GM12874 (cell line): ENCODE measurements at regions not wholly inside any gene's neighbourhood (a gene's known extent, or its start where the extent isn't known, plus 50 kb on each side); places are given as distances from the start of the nearest gene placed in this dataset.

ENCODE experiments used
- CTCF ChIP-seq: IDR thresholded peaks from 2 replicates; pipeline ENCODE4 v1.5.1; 2011; ENCODE audit warnings: low read depth, mild to moderate bottlenecking, control low read depth, low read length, moderate library complexity; ENCODE audit not compliant: insufficient read depth

- TF ChIP-seq CTCF, result no peak
Observed at GRCh38 chr18:78213361-78213994, 766.1 kb upstream of the SALL3 start.

DNA sequence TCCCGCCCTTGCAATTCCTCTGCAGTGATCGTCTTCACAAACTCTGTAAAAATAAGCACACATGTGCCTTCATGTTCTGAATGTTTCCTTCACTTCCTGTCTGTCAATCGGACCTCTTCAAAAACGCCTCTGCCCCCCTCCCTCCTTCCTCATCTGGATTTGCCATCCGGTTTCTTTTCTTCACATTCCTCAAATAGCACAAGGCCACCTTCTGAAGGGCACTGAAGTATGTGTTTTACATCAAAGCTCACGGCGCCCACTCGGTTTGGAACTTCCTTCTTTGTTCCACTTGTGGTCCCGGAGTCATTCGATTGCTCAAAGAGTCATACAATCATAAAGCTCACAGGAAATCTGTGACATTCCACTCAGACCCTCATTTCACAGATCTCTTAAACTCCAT is 758.1 kb upstream of the SALL3 start:
- no peak for TF ChIP-seq CTCF

- TF ChIP-seq CTCF, result no peak
Observed at GRCh38 chr18:78228974-78229373, 750.6 kb upstream of the SALL3 start.

DNA sequence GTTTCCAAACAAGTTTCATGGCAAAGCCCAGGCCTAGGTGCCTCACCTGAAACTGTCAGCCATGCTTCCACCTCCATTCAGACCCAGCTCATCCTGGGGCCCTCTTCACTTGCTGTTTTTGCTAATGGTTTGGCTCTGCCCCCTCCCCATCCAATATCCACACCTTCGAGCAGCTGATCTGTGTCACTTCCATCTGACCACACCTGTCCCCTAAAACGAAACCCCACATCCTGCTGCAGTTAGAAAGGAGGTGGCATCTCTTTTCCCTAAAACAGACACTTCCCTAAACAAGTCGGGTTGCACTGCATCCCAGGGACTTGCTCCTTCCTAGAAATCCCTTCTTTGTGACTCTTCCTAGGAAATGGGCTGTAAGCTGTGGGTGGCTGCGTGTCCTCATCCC is 748.7 kb upstream of the SALL3 start:
- no peak for TF ChIP-seq CTCF

DNA sequence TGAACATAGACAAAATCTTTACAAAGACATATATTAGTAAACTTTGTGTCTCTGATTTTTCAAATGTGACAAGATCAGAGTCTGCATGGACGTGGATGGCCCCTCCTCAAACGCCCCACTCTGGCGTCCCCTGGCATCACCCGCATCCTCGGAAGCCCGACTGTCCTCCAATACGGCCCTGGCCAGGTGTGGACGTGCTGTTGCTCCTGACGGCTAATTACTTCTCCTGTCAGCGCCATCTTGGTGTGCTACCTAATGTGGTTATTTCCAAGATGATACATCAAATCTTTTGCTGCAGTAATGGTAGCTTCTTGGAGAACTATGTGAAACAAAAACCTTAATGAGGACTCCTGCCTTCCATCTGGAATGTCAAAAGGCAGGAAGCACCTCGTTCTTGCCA is 747.4 kb upstream of the SALL3 start:
- TF ChIP-seq CTCF, result no peak

GRCh38 chr18:78237864-78238263 is 741.8 kb upstream of the SALL3 start:
- no peak for TF ChIP-seq CTCF

DNA sequence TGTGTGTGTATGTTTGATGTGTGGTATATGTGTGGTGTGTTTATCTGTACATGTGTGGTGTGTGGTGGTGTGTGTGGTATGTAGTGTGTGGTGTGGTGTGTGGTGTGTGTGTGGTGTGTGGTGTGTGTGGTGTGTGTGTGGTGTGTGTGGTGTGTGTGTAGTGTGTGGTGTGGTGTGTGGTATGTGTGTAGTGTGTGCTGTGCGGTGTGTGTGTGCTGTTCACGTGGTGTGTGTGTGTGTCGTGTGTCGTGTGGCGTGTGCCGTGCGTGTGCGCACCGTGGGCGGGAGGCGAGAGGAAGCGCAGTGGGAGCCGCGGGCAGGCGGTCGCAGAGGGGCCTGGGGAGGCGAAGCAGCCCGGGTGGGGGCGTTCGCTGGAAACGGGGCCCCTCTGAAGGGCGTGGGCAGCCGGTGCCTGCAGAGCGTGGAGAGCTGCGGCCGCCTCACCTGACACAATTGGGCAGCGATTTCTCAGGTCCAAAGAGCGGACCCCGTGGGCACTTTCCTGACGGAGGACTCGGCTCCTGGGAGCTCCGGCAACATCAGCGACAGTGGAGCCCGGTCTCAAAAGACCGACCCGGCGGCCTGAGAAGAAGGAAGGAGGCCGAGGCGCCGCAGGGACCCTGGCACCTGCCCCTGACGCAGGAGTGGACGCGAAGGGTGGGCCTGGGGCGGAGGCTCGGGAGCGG is 741.1 kb upstream of the SALL3 start:
- no peak for TF ChIP-seq CTCF
